T-helper 1 cell (primary cell): ENCODE measurements at regions not wholly inside any gene's neighbourhood (a gene's known extent, or its start where the extent isn't known, plus 50 kb on each side); places are given as distances from the start of the nearest gene placed in this dataset.
A peak's percentile ranks its signal among the peaks of the same experiment; 100 is the strongest.

Source experiments
- DNase-seq, 5 donors: peaks; one replicate each; pipeline ENCODE4 v3.0.0-alpha.2; 2012 to 2020

DNA sequence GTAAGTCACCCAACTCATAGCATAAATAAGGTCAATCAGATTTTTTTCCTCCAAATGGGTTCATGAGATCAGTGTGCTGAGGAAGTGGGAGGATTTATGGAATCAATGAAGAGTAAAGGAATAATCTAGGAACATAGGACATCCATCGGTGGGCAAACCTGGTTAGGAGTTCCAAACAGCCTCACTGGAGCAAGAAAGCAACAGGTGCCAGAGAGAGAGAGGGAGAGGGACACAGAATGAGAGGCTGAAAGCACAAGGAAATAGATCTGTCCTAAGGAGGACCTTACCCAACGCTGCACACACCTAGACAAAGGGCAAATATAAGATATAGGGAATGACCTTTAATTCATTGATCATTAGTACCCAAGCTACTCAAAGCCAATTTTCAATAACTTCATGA lies 119.5 kb upstream of the ANKRD1 start:
- no peak for DNase-seq

DNA sequence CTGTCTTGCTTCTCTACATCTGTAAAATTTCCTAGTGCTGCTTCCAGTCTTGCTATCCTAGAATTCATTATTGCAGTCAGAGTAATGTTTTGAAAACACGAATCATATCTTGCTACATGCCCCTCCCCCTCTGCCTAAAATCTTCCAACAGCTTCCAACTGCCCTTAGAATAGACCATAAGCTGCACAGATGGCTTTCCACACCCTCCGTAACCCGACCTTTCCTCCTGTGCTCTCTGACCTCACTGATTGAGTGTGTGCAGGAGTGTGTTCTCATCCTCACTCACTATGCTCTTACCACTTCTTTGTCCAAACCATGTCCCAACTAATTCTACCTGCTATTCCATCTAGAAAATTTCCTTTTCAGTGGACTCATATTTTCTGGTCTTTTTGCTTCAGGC lies 121.2 kb upstream of the ANKRD1 start:
- DNase-seq: no peak

DNA sequence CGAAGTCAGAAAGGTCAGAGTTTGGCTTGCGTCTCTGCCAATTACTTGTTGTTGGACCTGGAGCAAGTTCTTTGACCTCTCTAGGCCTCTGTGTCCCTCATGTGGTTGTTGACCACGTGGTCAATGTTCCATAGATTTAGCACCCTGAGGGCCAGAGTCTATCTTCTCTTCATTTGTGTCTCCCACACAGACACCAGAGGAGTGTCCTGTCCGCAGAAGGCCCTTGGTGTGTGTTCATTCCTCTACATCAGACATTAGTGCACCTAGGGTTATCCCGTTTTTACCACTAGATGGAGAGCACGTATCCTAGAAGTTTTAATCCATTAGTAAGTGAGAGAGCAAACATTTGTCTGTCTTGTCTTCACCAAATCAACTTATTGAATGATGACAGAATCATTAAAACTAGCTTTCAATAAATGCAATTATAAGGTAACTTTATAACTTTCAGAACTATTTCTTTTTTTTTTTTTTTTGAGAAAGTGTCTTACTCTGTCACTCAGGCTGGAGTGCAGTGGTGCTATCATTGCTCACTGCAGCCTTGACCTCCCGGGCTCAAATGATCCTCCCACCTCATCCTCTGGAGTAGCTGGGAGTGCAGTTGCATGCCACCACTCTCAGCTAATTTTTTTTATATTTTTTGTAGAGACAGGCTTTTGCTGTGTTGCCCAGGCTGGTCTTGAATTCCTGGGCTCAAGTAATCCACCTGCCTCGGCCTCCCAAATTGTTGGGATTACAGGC lies 122.5 kb upstream of the ANKRD1 start:
- DNase-seq: peak in 1 of 5 donors; percentile 10

DNA sequence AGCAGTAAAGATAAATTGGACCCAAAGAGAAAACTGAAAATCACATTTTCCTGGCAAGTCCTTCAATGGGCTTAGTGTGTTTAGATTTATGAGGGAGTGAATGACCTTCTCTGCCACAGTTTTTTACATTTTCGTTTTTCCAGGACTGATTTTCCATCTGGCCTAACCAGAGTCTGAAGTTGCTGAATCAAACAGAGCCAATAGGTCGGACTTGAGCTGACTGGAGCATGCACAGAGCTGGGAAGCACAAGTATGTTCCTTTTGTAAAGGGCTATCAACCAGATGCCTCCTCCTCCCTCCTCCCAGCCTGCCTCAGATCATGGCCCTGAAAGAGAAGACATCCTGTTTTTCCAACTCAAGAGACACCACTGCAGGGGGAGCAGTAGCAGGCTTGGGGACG lies 126.0 kb upstream of the ANKRD1 start:
- DNase-seq: no peak

DNA sequence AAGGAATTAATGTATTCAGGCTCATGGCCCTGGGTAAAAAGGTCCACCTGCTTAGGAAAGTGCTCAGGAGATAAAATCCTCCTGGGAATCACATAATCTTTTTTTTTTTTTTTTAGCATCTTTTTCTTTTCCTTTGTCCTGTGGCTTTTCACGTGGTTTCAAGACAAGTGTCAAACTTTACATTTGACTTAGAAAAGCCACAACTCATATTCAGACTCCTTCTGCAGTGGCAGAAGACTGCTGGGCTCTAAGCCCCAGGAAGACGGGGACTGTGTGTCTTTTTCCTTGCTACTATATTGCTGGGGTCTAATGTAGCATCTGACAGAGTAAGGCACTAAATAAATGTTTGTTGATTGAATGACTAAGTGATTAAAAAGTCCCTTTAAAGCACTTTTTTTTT lies 127.5 kb upstream of the ANKRD1 start:
- DNase-seq: no peak

DNA sequence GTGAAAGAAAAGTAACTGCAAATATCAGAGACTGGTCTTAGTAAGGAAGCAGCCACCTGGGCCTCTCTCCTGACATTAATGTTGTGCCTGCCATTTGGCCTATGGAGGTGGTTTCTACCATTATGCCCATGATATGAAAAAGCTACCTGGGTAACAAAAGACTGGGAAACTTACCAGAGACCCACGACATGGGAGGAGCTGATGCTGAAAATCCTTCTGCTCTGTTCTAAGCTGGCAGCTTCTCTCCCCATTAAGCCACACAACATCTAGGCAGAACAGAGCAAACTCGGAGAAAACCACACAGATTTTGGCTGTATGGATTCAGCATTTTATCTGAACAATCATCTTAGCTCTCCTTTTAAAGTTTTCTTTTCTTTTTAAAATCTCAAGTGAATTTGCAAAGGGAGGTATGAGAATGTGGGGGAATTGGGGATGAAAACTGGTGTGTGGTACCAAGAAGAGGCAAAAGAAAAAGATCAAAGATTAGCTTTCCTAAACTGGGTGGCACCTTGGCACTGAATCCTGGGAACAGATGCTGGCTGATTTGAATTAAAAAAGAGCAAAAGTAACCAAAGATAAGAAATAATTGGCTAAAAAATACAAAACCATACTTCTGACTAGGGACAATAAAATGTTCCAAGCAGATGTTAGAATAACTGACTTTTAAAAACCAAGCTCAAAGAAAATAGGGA lies 128.6 kb upstream of the ANKRD1 start:
- DNase-seq: no peak

DNA sequence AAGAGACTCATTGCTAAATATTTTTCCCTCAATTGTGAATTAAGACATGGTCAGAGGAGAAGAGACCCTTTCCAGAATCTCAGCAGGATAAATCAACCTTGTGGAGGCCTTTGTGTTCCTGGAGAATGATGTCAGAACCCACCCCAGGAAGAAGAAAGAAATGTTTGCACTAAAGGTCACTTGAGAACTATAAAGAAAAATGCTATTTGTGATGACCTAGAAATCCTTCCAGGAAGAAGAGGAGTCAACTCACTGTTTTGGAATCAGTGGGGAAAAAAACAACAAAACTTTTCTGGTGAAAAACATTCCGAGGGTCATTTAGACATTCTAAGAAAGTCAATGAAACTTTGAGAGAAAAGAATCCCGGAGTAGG lies 129.1 kb upstream of the ANKRD1 start:
- no peak for DNase-seq

DNA sequence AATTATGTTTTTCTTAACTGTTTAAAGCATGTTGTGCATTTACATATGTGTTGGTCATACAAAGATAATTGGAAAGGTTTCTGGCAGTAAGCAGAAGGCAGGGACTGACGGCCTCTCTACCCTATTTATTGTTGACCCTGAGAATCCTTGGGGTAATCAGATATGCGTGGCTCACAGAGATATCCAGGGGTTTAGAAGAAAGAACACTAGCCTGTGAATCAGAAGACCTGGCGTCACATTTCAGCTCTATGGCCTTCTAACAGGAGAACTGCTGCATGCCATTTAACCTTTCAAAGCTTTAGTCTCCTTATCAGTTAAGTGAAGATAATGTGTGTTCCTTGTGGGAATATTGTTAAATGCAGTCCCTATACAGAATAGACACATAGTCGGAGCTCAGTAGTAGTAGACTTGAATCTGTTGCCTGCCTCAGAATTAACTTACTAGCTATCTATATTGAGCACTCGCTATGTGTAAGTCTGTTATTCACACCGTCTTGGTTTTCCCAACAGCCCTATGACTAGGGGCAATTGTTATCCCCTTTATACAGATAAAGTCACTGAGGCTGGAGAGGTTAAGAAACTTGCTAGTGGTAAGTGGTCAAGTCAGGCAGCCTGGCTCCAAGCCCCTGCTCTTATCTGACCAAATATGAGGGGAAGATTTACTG lies 129.6 kb upstream of the ANKRD1 start:
- no peak for DNase-seq

DNA sequence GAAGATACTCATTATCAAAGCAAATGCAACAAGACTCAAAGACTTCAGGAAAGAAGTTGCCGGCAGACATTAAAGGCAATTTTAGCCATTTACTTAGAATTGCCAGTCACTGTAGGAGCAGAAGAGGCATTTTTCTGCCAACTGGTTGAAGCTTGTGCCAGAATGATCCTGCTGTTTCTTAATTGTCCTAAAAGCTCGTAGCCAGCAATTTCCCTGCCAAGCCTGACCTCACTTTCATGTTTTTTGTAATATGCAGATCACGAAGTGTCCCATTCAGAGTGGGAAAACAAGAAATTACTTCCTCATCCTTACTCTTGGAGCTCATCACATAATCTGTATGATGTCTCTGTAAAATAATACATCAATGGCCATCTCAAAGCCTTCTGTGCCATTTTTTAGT lies 130.9 kb upstream of the ANKRD1 start:
- no peak for DNase-seq

DNA sequence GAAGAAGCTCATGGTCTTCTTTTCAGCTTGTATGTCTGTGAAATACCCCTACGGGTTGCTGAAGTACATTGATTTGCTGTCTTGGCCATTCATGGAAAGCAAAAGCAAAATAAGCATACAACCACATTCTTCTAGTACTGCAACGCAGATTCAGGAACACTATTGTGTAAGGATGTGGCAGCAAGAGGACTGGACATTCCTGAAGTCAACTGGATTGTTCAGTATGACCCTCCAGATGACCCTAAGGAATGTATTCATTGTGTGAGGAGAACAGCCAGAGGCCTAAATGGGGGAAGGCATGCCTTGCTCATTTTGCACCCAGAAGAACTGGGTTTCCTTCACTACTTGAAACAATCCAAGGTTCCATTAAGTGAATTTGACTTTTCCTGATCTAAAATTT lies 133.4 kb upstream of the ANKRD1 start:
- DNase-seq: no peak

DNA sequence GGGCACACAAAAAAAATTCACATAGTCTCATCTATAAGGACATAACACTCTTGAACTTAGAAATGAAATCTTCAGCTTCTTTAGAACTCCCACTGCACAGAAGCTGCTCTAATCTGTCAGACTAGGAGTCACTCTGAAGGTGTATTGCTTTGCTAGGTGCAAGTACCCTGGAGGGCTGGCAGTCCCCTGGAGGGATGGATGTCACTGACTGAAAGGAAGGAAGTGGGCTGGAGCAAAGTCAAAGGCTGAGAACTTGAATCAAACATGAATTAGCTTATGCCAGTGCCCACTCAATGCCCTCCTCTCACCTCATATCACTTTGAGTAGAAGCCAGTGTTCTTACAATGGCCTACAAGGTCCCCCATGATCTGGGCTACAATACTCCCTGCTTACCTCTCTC lies 140.3 kb upstream of the ANKRD1 start:
- no peak for DNase-seq

DNA sequence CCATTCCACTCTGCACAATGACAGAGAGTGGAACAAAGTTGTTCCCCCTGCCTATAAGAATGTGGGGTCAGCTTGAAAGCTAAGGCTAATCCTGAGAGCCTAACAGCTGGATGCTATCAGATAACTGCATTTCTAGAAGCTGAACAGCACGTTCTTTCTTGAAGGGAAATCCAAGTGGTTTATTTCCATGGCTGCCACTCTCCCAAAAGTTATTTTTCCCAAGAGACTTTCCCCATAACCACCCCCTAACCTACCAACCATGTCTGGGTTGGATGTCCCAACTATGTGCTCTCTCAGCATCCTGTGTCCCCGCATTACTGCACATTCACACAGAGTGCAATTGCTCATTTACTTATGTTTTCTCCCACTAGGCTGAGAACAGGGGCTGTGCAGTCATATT lies 140.7 kb upstream of the ANKRD1 start:
- DNase-seq: no peak

DNA sequence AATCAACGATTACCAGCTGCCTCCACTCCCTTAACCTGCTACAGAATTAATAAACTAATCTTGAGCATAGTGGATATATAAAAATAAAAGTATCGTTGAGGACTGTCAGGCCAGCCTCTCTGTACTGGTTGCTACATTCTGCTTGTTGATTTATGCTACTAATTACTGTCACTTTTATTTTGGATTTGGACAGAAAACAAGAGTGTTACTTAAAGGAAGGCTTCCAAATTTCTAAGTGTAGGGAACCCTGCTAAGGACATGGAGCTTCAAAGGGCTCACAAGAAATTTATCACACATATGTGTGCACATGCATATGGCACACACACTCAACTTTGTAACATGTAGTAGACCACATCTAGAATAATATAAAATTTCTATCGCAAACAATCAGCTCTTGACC lies 141.2 kb upstream of the ANKRD1 start:
- DNase-seq: no peak

DNA sequence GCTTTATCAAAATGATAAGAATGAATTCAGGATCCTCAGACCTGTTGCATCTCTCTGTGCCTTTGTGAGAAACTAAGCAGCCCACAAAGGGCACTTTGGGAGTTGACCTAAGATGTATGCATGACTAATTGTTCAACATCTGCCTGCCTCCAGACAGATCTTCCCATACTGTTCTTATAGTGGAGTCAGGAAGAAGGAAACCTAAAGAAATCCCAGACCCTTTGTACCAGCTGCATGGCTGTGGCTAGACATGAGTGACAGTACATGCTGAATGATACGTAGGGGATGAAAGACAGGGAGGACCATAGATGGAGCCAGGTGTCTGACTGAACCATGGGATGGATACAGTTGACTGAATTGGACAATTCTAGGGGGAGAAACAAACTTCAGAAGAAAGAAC lies 148.7 kb upstream of the PCGF5 start:
- no peak for DNase-seq

DNA sequence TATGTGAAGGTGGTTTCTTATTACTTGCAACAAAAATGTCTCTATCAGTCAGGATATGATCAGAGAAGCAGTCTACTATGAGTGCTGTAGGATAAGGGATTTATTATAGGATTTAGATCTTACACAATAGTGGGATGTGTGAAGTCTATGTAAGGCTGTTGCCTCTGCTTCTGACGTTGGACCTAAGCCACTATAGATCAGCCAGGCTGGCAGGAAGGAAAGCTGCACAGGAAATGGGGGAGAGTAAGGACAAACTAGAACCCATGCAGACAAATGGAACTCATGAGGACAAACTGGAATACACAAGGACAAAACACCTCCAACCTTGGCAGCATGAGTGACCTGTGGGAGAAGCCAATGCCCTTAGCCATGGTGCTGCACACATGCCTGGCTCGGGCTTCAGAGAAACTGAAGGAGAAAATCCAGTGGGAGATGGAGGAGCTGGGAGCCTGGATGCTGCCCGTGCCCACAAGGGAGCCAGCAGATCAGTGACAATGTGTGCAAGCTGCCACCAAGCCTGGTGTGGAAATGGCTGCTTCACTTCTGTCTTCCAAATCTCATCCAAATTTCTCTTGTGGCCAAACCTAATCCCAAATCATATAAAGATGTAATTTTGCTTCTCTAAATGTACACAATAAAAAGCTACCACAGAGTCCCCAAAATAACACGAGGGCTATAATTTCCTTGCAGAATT lies 147.0 kb upstream of the PCGF5 start:
- DNase-seq: no peak

DNA sequence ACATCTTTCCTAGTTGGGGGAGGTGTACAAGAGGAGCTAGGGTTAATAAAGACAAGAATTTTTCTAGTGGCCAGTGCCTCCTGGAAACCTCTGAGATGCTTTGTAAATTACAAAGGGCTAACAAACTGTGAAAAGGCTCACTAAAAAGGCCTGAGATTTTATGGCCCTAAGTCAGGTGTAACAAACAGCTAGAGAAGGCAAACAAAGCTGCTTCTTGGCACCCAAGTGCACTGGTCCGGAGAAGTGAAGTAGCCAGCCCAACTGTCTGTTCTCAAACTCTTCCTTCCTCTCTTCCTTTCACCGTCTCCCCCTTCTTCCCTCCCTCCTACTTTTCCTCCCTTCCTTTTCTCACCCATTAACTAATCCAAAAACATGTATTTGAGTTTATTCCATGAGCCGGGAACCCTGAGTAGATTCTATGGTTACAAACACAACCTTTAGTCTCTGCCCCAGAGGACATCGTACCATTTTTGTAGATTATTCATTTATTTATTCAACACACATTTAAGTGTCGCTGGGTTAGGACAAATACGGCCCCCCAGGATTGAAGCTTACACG lies 143.4 kb upstream of the PCGF5 start:
- no peak for DNase-seq

DNA sequence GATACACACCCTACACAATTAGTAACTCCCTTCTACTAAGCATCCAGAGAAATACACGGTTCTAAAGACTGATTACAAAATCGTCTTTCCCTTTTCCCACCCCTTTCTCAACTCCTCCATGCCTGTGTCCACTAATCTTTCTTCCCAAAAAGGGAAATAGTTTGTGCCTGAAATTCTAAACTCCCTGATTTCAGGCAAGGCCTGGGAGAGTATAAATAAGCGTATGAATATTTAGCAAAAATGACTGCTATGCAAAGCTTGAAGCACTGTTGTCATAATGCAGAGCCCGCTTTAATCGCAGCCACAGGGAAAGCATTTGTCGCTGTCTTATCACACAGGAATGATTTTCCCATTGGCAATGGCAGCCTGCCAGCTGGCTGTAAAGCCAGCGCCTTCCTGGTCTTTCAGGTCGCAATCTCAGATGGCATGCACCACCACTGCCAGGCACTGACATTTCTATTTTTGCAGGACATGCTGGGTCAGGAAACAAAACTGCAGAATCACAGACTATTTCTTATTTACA lies 142.9 kb upstream of the PCGF5 start:
- no peak for DNase-seq

DNA sequence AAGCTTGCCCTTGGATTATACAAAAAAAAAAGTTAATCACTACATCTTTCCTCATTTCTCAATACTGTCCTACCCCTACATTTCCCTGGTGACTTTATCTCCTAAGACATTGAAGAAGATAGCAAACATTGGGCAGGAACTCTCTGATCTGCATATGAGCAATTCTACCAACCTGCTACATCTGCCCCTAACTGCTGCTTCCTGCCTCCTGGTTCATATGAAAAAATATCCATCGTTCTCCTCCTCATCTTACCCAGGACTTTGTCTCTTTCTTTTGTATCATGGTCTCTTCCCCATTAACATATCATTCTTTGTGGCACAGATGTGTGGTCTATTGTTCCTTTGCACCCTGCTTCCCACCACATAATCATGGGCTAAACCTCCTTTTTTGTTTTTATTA lies 139.7 kb upstream of the PCGF5 start:
- no peak for DNase-seq

DNA sequence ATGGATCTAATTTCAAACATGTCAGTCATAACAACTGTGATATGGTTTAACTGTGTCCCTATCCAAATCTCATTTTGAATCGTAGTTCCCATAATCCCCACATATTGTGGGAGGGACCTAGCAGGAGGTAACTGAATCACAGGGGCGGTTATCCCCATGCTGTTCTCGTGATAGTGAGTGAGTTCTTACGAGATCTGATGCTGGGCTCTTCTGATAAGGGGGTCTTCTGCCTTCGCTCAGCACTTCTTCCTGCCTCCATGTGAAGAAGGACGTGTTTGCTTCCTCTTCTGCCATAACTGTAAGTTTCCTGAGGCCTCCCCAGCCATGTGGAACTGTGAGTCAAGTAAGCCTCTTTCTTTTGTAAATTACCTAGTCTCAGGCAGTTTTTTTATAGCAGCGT lies 138.0 kb upstream of the PCGF5 start:
- no peak for DNase-seq

DNA sequence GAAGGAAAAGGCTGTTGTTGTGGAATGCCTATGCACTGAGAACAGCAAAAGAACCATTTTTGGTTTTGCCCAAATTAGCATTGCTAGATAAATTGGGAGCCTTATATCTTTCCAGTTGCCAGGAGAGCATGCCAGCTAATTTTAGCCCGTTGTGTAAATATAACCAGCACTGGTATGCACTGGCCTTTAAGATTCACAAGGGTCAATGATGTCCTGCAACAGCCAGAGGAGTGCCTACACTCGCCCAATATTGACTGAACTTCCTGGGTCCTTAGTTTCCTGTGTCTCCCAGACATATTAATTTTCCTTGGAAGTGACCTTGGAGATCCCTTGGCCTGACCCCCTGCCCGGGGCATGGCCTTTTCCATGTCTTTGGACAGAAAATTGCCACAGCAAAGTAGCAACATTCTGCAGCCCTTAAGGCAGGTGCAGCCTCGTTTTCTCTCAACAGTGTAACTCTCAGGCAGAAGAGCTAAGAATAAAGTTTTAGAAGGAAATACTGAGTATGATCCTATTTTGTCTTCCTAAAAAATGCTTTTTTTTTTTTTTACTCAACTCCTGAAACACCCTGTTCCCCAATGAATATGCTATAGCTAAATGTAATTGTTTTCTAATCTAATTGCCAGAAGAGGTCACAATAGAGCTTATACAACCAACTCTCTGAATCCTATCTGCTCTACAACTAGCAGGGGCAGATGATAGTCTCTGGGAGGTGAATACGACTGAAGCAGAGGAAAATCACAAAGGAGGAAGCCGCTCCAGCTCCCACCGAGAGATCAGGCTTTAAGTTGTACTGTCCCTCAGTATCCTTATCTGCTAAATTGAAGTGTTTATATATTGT lies 131.9 kb upstream of the PCGF5 start:
- peak in 1 of 5 donors; percentile 10 for DNase-seq

DNA sequence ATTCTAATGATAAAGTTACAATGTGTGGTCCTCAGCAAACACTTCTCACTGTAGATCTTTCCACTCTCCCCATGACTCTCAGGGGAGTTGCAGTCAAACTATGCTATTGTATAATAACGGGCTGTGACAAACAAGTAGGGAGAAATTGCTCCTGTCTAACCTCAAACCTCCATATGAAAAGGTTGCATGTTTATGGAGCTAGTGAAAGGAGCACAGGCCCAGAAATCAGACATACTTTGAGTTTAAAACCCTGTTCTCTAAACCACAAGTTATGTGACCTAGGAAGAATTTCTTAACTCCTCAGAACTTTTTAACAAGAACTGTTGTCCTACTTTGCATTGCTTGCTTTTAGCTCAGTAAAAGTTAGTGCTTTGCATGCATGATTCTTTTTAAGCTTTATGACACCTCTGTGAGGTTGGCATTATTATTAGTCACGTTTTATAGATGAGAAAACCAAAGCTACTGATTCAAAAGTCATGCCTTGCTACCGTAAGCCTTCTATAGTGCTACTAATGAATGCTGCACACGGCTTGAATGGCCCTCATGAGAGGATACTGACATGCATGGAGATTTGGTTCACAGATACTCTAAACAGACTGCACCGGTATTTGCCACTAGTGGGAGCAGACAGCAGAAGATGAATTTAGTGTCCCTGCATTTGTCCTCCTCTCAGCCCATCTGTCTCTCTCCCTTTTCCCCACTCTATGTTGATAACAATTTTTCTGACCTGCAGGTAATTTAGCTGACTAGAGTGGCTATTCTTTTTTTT lies 129.5 kb upstream of the PCGF5 start:
- no peak for DNase-seq
